Loucy (cell line): ENCODE measurements at regions not wholly inside any gene's neighbourhood (a gene's known extent, or its start where the extent isn't known, plus 50 kb on each side); places are given as distances from the start of the nearest gene placed in this dataset.

Experiments
- H2AFZ ChIP-seq: fragments of 200-600 bp; sonication (generic); 2 replicates; pipeline ENCODE4 v1.6.0; 2016; ENCODE audit warnings: antibody characterized with exemption, mild to moderate bottlenecking, low read length, moderate library complexity
- H3F3A ChIP-seq: fragments of 200-600 bp; 2 replicates; pipeline ENCODE4 v1.6.0; 2016; ENCODE audit warnings: antibody characterized with exemption, low read depth, mild to moderate bottlenecking
- H3K27me3 ChIP-seq: fragments of 200-600 bp; sonication (generic); 2 replicates; pipeline ENCODE4 v1.6.1; 2014; ENCODE audit warnings: low read length, mild to moderate bottlenecking; ENCODE audit not compliant: insufficient read depth, poor library complexity, severe bottlenecking
- H3K36me3 ChIP-seq: fragments of 200-600 bp; sonication (generic); 2 replicates; pipeline ENCODE4 v1.6.1; 2016; ENCODE audit warnings: low read length; ENCODE audit not compliant: insufficient read depth
- H3K4me1 ChIP-seq: fragments of 200-600 bp; sonication (generic); 2 replicates; pipeline ENCODE4 v1.5.1; 2014; ENCODE audit warnings: low read length, mild to moderate bottlenecking; ENCODE audit not compliant: insufficient read depth, poor library complexity, severe bottlenecking
- H3K4me2 ChIP-seq: fragments of 200-600 bp; sonication (generic); 2 replicates; pipeline ENCODE4 v1.6.0; 2014; ENCODE audit warnings: antibody characterized with exemption, low read length, low read depth, mild to moderate bottlenecking; ENCODE audit not compliant: poor library complexity, severe bottlenecking
- H3K4me3 ChIP-seq: fragments of 200-600 bp; sonication (generic); 2 replicates; pipeline ENCODE4 v1.5.1; 2014; ENCODE audit warnings: low read length, mild to moderate bottlenecking, mixed read lengths; ENCODE audit not compliant: poor library complexity, severe bottlenecking
- H3K79me2 ChIP-seq: fragments of 200-600 bp; sonication (generic); 2 replicates; pipeline ENCODE4 v1.6.1; 2014; ENCODE audit warnings: low read length; ENCODE audit not compliant: insufficient read depth
- H3K9ac ChIP-seq: fragments of 200-600 bp; sonication (generic); 2 replicates; pipeline ENCODE4 v1.6.0; 2014; ENCODE audit warnings: mild to moderate bottlenecking, low read depth, low read length, moderate library complexity; ENCODE audit not compliant: poor library complexity, severe bottlenecking
- H3K9me2 ChIP-seq: fragments of 200-600 bp; sonication (generic); replicated peaks from 2 replicates; pipeline ENCODE4 v1.6.1; 2016; ENCODE audit warnings: low read depth, low read length, mixed read lengths
- H3K9me3 ChIP-seq: fragments of 200-600 bp; sonication (generic); 2 replicates; pipeline ENCODE4 v1.6.1; 2014; ENCODE audit warnings: mild to moderate bottlenecking, antibody characterized with exemption, low read length, low read depth; ENCODE audit not compliant: insufficient read depth
- H4K20me1 ChIP-seq: fragments of 200-600 bp; sonication (generic); 2 replicates; pipeline ENCODE4 v1.6.0; 2014; ENCODE audit warnings: antibody characterized with exemption, low read length, mild to moderate bottlenecking; ENCODE audit not compliant: insufficient read depth, poor library complexity, severe bottlenecking
- CTCF ChIP-seq: fragments of 200-600 bp; sonication (generic); conservative IDR thresholded peaks from 2 replicates; pipeline ENCODE4 v1.5.1; 2014; ENCODE audit warnings: mild to moderate bottlenecking, antibody characterized with exemption, low read length
- EZH2phosphoT487 ChIP-seq: fragments of 200-600 bp; IDR thresholded peaks from 2 replicates; pipeline ENCODE4 v1.6.1; 2018; ENCODE audit warnings: antibody characterized with exemption, mild to moderate bottlenecking, moderate library complexity, borderline replicate concordance

DNA sequence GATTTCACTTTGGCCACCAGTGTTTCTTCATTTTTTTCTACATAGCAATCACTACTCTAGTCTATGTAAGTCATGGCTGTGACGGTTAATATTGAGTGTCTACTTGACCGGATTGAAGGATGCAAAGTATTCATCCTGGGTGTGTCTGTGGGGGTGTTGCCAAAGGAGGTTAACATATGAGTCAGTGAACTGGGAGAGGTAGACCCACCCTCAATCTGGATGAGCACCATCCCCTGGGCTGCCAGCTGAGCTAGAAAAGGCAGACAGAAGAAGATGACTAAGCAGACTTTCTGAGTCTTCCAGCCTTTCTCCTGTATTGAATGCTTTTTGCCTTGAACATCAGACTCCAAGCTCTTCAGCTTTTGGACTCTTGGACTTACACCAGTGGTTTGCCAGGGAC is 265.0 kb upstream of the SLC8A1 start:
- TF ChIP-seq EZH2phosphoT487 (no peak), CTCF (no peak)
- Histone ChIP-seq H3K9me2 (no peaks in the 10 kb centered on the region), H3F3A (no peaks in the 10 kb centered on the region), H3K79me2 (no peaks in the 10 kb centered on the region), H3K9ac (no peak overlapping the region), H2AFZ (no peak overlapping the region), H3K4me3 (no peak overlapping the region), H3K4me2 (no peak overlapping the region), H3K9me3 (no peaks in the 10 kb centered on the region), H4K20me1 (no peaks in the 10 kb centered on the region), H3K36me3 (no peaks in the 10 kb centered on the region), H3K4me1 (no peaks in the 10 kb centered on the region), H3K27me3 (no peaks in the 10 kb centered on the region)

DNA sequence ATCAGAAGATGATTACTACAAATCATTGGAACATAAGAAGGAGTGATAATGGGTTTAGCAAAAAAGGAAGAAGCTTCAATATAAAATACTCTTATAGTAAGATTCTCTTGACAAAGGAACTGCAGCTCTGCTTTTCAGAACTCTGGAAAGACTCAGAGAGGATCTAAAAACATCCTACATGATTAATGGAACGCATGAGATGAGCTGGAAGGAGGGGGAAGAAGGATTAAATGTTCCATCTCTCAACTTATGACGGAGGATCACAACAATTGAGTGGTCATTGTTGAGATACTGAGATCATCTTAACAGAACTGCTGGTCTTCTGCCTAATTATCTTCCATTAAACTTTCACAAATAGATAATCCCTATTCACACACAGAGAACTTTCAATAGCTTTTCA is 267.5 kb upstream of the SLC8A1 start:
- Histone ChIP-seq H3K9me3 (no peaks in the 10 kb centered on the region), H2AFZ (no peak overlapping the region), H3K4me1 (no peaks in the 10 kb centered on the region), H3K79me2 (no peaks in the 10 kb centered on the region), H3F3A (no peaks in the 10 kb centered on the region), H3K27me3 (no peaks in the 10 kb centered on the region), H3K4me2 (no peak overlapping the region), H4K20me1 (no peaks in the 10 kb centered on the region), H3K4me3 (no peak overlapping the region), H3K9ac (no peak overlapping the region), H3K9me2 (no peaks in the 10 kb centered on the region), H3K36me3 (no peaks in the 10 kb centered on the region)
- TF ChIP-seq EZH2phosphoT487 (no peak), CTCF (no peak)

GRCh38 chr2:40721595-40721994 is 269.7 kb upstream of the SLC8A1 start:
- no peaks in the 10 kb centered on the region for H3K9me2 ChIP-seq
- H3K79me2 ChIP-seq = no peaks in the 10 kb centered on the region
- H3K9me3 ChIP-seq = no peaks in the 10 kb centered on the region
- no peak overlapping the region for H3K9ac ChIP-seq
- H3K36me3 ChIP-seq = no peaks in the 10 kb centered on the region
- no peaks in the 10 kb centered on the region for H4K20me1 ChIP-seq
- no peaks in the 10 kb centered on the region for H3K4me1 ChIP-seq
- no peaks in the 10 kb centered on the region for H3F3A ChIP-seq
- no peak overlapping the region for H3K4me3 ChIP-seq
- no peak overlapping the region for H2AFZ ChIP-seq
- no peak for TF ChIP-seq EZH2phosphoT487
- no peak for TF ChIP-seq CTCF
- no peak overlapping the region for H3K4me2 ChIP-seq
- H3K27me3 ChIP-seq = no peaks in the 10 kb centered on the region
